HAP-1 (cell line): ENCODE measurements at regions not wholly inside any gene's neighbourhood (a gene's known extent, or its start where the extent isn't known, plus 50 kb on each side); places are given as distances from the start of the nearest gene placed in this dataset.
"Not testable (repeated sequence)": the region's sequence is repeated elsewhere in the genome, so short reads cannot be mapped to it uniquely, and the experiment has no call there.

Experiments used
- DNase-seq, 2 experiments: peaks; one replicate each; pipeline ENCODE4 v3.0.0-alpha.2; 2016 to 2020; ENCODE audit warnings: low spot score in 2 of 2
- H3K27me3 ChIP-seq: fragments of 250-450 bp; sonication (Bioruptor Pico); 2 replicates; pipeline ENCODE4 v1.5.1; 2020; ENCODE audit warnings: low read depth, mild to moderate bottlenecking, moderate library complexity
- H3K36me3 ChIP-seq: fragments of 250-450 bp; sonication (Bioruptor Pico); replicated peaks from 2 replicates; pipeline ENCODE4 v1.5.1; 2020; ENCODE audit warnings: mild to moderate bottlenecking
- H3K4me1 ChIP-seq: fragments of 250-450 bp; sonication (Bioruptor Pico); 2 replicates; pipeline ENCODE4 v1.5.1; 2020; ENCODE audit warnings: mild to moderate bottlenecking
- H3K4me3 ChIP-seq: fragments of 250-450 bp; sonication (Bioruptor Pico); 2 replicates; pipeline ENCODE4 v1.5.1; 2020; ENCODE audit warnings: mild to moderate bottlenecking, moderate library complexity
- H3K9me3 ChIP-seq: fragments of 250-450 bp; sonication (Bioruptor Pico); 2 replicates; pipeline ENCODE4 v1.5.1; 2020; ENCODE audit warnings: mild to moderate bottlenecking, moderate library complexity
- in situ Hi-C: fragments of 300-500 bp; cut with MboI; formaldehyde crosslinking; loops from 3 replicates; pipeline ENCODE4 v1.14.3; 2020; ENCODE audit warnings: low sequenced_read_pairs, inconsistent platforms, mixed read lengths

- Histone ChIP-seq H3K9me3 (no peaks in the 10 kb centered on the region), H3K27me3 (peaks cover 27% of the 10 kb centered on the region), H3K36me3 (no peaks in the 10 kb centered on the region), H3K4me3 (no peak overlapping the region), H3K4me1 (no peaks in the 10 kb centered on the region)
- no peak for DNase-seq
- in situ Hi-C loops, result loop anchor here (25.0 kb wide), 1 partner anchor 702 kb away; no protein-coding TSS in a partner anchor
Observed at GRCh38 chr7:91789558-91789957, 90.9 kb downstream of the MTERF1 start.

GRCh38 chr7:91790646-91791045, 89.9 kb downstream of the MTERF1 start:
- in situ Hi-C loops, result loop anchor here (25.0 kb wide), 1 partner anchor 703 kb away; no protein-coding TSS in a partner anchor
- H3K9me3 ChIP-seq, H3K36me3 ChIP-seq: not testable (repeated sequence)

GRCh38 chr7:91796122-91796521, 84.4 kb downstream of the MTERF1 start:
- in situ Hi-C loops, result loop anchor here (25.0 kb wide), 1 partner anchor 709 kb away; no protein-coding TSS in a partner anchor
- no peaks in the 10 kb centered on the region for H3K9me3 ChIP-seq
- no peaks in the 10 kb centered on the region for H3K36me3 ChIP-seq
- no peaks in the 10 kb centered on the region for H3K4me1 ChIP-seq
- H3K4me3 ChIP-seq, result no peak overlapping the region
- DNase-seq, result no peak
- no peaks in the 10 kb centered on the region for H3K27me3 ChIP-seq

More at GRCh38 chr7:91790646-91791045, 89.9 kb downstream of the MTERF1 start:
- not testable (repeated sequence) for DNase-seq, H3K4me1 ChIP-seq, H3K4me3 ChIP-seq
- peaks cover 27% of the 10 kb centered on the region for H3K27me3 ChIP-seq

GRCh38 chr7:91798425-91798824, 82.1 kb downstream of the MTERF1 start:
- H3K27me3 ChIP-seq, result no peaks in the 10 kb centered on the region

GRCh38 chr7:91800389-91800788, 80.1 kb downstream of the MTERF1 start:
- Histone ChIP-seq H3K27me3 (no peaks in the 10 kb centered on the region), H3K4me1 (no peaks in the 10 kb centered on the region), H3K9me3 (no peaks in the 10 kb centered on the region), H3K36me3 (no peaks in the 10 kb centered on the region), H3K4me3 (no peak overlapping the region)
- in situ Hi-C loops, result no loop called here
- DNase-seq, result no peak

More at GRCh38 chr7:91798425-91798824, 82.1 kb downstream of the MTERF1 start:
- no peak for DNase-seq
- Histone ChIP-seq H3K9me3 (no peaks in the 10 kb centered on the region), H3K36me3 (no peaks in the 10 kb centered on the region), H3K4me1 (no peaks in the 10 kb centered on the region), H3K4me3 (no peak overlapping the region)
- in situ Hi-C loops, result loop anchor here (25.0 kb wide), 1 partner anchor 711 kb away; no protein-coding TSS in a partner anchor

- no peaks in the 10 kb centered on the region for H3K9me3 ChIP-seq
- in situ Hi-C loops, result no loop called here
- no peaks in the 10 kb centered on the region for H3K27me3 ChIP-seq
- H3K36me3 ChIP-seq, result no peaks in the 10 kb centered on the region
- H3K4me3 ChIP-seq, result no peak overlapping the region
- no peaks in the 10 kb centered on the region for H3K4me1 ChIP-seq
- no peak for DNase-seq
Observed at GRCh38 chr7:91801331-91801983, 79.0 kb downstream of the MTERF1 start.

- Histone ChIP-seq H3K4me1 (no peaks in the 10 kb centered on the region), H3K4me3 (no peak overlapping the region), H3K36me3 (no peaks in the 10 kb centered on the region), H3K27me3 (peaks cover 2% of the 10 kb centered on the region; the same call in 1 of the 2 replicates), H3K9me3 (no peaks in the 10 kb centered on the region)
- DNase-seq, result no peak
- in situ Hi-C loops, result no loop called here
Observed at GRCh38 chr7:91811236-91811635, 69.3 kb downstream of the MTERF1 start.

GRCh38 chr7:91811641-91812040, 68.9 kb downstream of the MTERF1 start:
- in situ Hi-C loops, result no loop called here
- Histone ChIP-seq H3K27me3 (peaks cover 2% of the 10 kb centered on the region; the same call in 1 of the 2 replicates), H3K4me3 (no peak overlapping the region), H3K9me3 (no peaks in the 10 kb centered on the region), H3K4me1 (no peaks in the 10 kb centered on the region), H3K36me3 (no peaks in the 10 kb centered on the region)
- DNase-seq, result no peak

GRCh38 chr7:91812388-91812787, 68.1 kb downstream of the MTERF1 start:
- Histone ChIP-seq H3K27me3 (peaks cover 2% of the 10 kb centered on the region; the same call in 1 of the 2 replicates), H3K4me3 (no peak overlapping the region), H3K9me3 (no peaks in the 10 kb centered on the region), H3K4me1 (no peaks in the 10 kb centered on the region), H3K36me3 (no peaks in the 10 kb centered on the region)
- in situ Hi-C loops, result no loop called here
- no peak for DNase-seq

GRCh38 chr7:91814189-91814588, 66.3 kb downstream of the MTERF1 start:
- Histone ChIP-seq H3K27me3 (peaks cover 2% of the 10 kb centered on the region; the same call in 1 of the 2 replicates), H3K4me3 (no peak overlapping the region), H3K9me3 (no peaks in the 10 kb centered on the region), H3K36me3 (no peaks in the 10 kb centered on the region), H3K4me1 (no peaks in the 10 kb centered on the region)
- no peak for DNase-seq
- in situ Hi-C loops, result no loop called here
